ENCODE measurements at regions not wholly inside any gene's neighbourhood (a gene's known extent, or its start where the extent isn't known, plus 50 kb on each side); places are given as distances from the start of the nearest gene placed in this dataset.

GRCh38 chr12:30015631-30016337 is 232.0 kb upstream of the TMTC1 start:
- Mint-ChIP-seq H3K4me1 (no peaks in the 10 kb centered on the region), H3K27ac (no peak overlapping the region), H3K4me3 (no peak overlapping the region), H3K9me3 (peaks cover 0 to 6% (median under 1%) of the 10 kb centered on the region in 8 donors), H3K27me3 (peaks cover 0 to 1% of the 10 kb centered on the region in 2 donors), H3K36me3 (no peaks in the 10 kb centered on the region)
- H3K4me1 ChIP-seq (ENCODE audit: insufficient read depth, low read length), result no peaks in the 10 kb centered on the region
- H3K36me3 ChIP-seq (ENCODE audit: insufficient read depth, low read length), result no peaks in the 10 kb centered on the region
- H3K9me3 ChIP-seq (ENCODE audit: control insufficient read depth in 1 of 2, low read length in 2 of 2), result no peaks in the 10 kb centered on the region
- H3K27me3 ChIP-seq (ENCODE audit: insufficient read depth, low read length), result no peaks in the 10 kb centered on the region
- no peak overlapping the region for H3K4me3 ChIP-seq (ENCODE audit: low read length in 2 of 2)
- CTCF ChIA-PET (ENCODE audit: partially characterized antibody), result no interaction called here
- DNase-seq, result no peak
- intact Hi-C loops (cut with micrococcal nuclease), result no loop called here
- POLR2A ChIA-PET (ENCODE audit: partially characterized antibody), result no interaction called here
- no peak overlapping the region for H3K27ac ChIP-seq (ENCODE audit: low read depth, low read length)

- POLR2A ChIA-PET (ENCODE audit: partially characterized antibody), result no interaction called here
- no peaks in the 10 kb centered on the region for H3K27me3 Mint-ChIP-seq
- Histone ChIP-seq H3K27ac (ENCODE audit: low read depth, low read length) (no peak overlapping the region), H3K9me3 (ENCODE audit: control insufficient read depth in 1 of 2, low read length in 2 of 2) (no peaks in the 10 kb centered on the region), H3K4me3 (ENCODE audit: low read length in 2 of 2) (no peak overlapping the region), H3K27me3 (ENCODE audit: insufficient read depth, low read length) (no peaks in the 10 kb centered on the region), H3K4me1 (ENCODE audit: insufficient read depth, low read length) (no peaks in the 10 kb centered on the region), H3K36me3 (ENCODE audit: insufficient read depth, low read length) (no peaks in the 10 kb centered on the region)
- no peak for DNase-seq
- intact Hi-C loops (cut with micrococcal nuclease), result no loop called here
- CTCF ChIA-PET (ENCODE audit: partially characterized antibody), result no interaction called here
- H3K4me3 Mint-ChIP-seq, result no peak overlapping the region
- no peaks in the 10 kb centered on the region for H3K4me1 Mint-ChIP-seq
- H3K9me3 Mint-ChIP-seq, result peaks cover 0 to 6% (median under 1%) of the 10 kb centered on the region in 8 donors
- H3K27ac Mint-ChIP-seq, result no peak overlapping the region
- no peaks in the 10 kb centered on the region for H3K36me3 Mint-ChIP-seq
These were observed 231.2 kb upstream of the TMTC1 start for GRCh38 chr12:30014991-30015390.

- Histone ChIP-seq H3K9me3 (ENCODE audit: control insufficient read depth in 1 of 2, low read length in 2 of 2) (no peaks in the 10 kb centered on the region), H3K4me3 (ENCODE audit: low read length in 2 of 2) (no peak overlapping the region), H3K27me3 (ENCODE audit: insufficient read depth, low read length) (no peaks in the 10 kb centered on the region), H3K27ac (ENCODE audit: low read depth, low read length) (no peak overlapping the region), H3K36me3 (ENCODE audit: insufficient read depth, low read length) (no peaks in the 10 kb centered on the region), H3K4me1 (ENCODE audit: insufficient read depth, low read length) (no peaks in the 10 kb centered on the region)
- intact Hi-C loops (cut with micrococcal nuclease), result no loop called here
- CTCF ChIA-PET (ENCODE audit: partially characterized antibody), result no interaction called here
- Mint-ChIP-seq H3K27me3 (no peaks in the 10 kb centered on the region), H3K4me1 (no peaks in the 10 kb centered on the region), H3K9me3 (peaks cover 0 to 6% (median 0%) of the 10 kb centered on the region in 8 donors), H3K27ac (no peak overlapping the region), H3K4me3 (no peak overlapping the region), H3K36me3 (no peaks in the 10 kb centered on the region)
- DNase-seq, result no peak
- POLR2A ChIA-PET (ENCODE audit: partially characterized antibody), result no interaction called here
These were observed 229.2 kb upstream of the TMTC1 start for GRCh38 chr12:30012816-30013450.

- H3K4me3 Mint-ChIP-seq, result no peak overlapping the region
- no peaks in the 10 kb centered on the region for H3K27me3 Mint-ChIP-seq
- POLR2A ChIA-PET (ENCODE audit: partially characterized antibody), result no interaction called here
- intact Hi-C loops (cut with micrococcal nuclease), result no loop called here
- H3K27ac Mint-ChIP-seq, result no peak overlapping the region
- no peaks in the 10 kb centered on the region for H3K36me3 Mint-ChIP-seq
- DNase-seq, result no peak
- Histone ChIP-seq H3K27ac (ENCODE audit: low read depth, low read length) (no peak overlapping the region), H3K4me1 (ENCODE audit: insufficient read depth, low read length) (no peaks in the 10 kb centered on the region), H3K36me3 (ENCODE audit: insufficient read depth, low read length) (no peaks in the 10 kb centered on the region), H3K27me3 (ENCODE audit: insufficient read depth, low read length) (no peaks in the 10 kb centered on the region), H3K4me3 (ENCODE audit: low read length in 2 of 2) (no peak overlapping the region), H3K9me3 (ENCODE audit: control insufficient read depth in 1 of 2, low read length in 2 of 2) (no peaks in the 10 kb centered on the region)
- peaks cover 0 to 2% (median 0%) of the 10 kb centered on the region in 8 donors for H3K9me3 Mint-ChIP-seq
- CTCF ChIA-PET (ENCODE audit: partially characterized antibody), result no interaction called here
- no peaks in the 10 kb centered on the region for H3K4me1 Mint-ChIP-seq
These were observed 226.6 kb upstream of the TMTC1 start for GRCh38 chr12:30010071-30011052.

GRCh38 chr12:30006021-30006420 is 222.3 kb upstream of the TMTC1 start:
- POLR2A ChIA-PET (ENCODE audit: partially characterized antibody), result no interaction called here
- Mint-ChIP-seq H3K4me1 (no peaks in the 10 kb centered on the region), H3K4me3 (no peak overlapping the region), H3K27ac (no peak overlapping the region), H3K27me3 (no peaks in the 10 kb centered on the region), H3K9me3 (peaks cover 0 to 2% (median 0%) of the 10 kb centered on the region in 8 donors), H3K36me3 (no peaks in the 10 kb centered on the region)
- no peaks in the 10 kb centered on the region for H3K9me3 ChIP-seq (ENCODE audit: control insufficient read depth in 1 of 2, low read length in 2 of 2)
- no peak overlapping the region for H3K27ac ChIP-seq (ENCODE audit: low read depth, low read length)
- no peaks in the 10 kb centered on the region for H3K36me3 ChIP-seq (ENCODE audit: insufficient read depth, low read length)
- no peaks in the 10 kb centered on the region for H3K27me3 ChIP-seq (ENCODE audit: insufficient read depth, low read length)
- no peak overlapping the region for H3K4me3 ChIP-seq (ENCODE audit: low read length in 2 of 2)
- H3K4me1 ChIP-seq (ENCODE audit: insufficient read depth, low read length), result no peaks in the 10 kb centered on the region
- CTCF ChIA-PET (ENCODE audit: partially characterized antibody), result no interaction called here
- intact Hi-C loops (cut with micrococcal nuclease), result no loop called here
- no peak for DNase-seq

- CTCF ChIA-PET (ENCODE audit: partially characterized antibody), result no interaction called here
- Histone ChIP-seq H3K4me3 (ENCODE audit: low read length in 2 of 2) (no peak overlapping the region), H3K27ac (ENCODE audit: low read depth, low read length) (no peak overlapping the region), H3K36me3 (ENCODE audit: insufficient read depth, low read length) (no peaks in the 10 kb centered on the region), H3K9me3 (ENCODE audit: control insufficient read depth in 1 of 2, low read length in 2 of 2) (no peaks in the 10 kb centered on the region), H3K27me3 (ENCODE audit: insufficient read depth, low read length) (no peaks in the 10 kb centered on the region), H3K4me1 (ENCODE audit: insufficient read depth, low read length) (no peaks in the 10 kb centered on the region)
- Mint-ChIP-seq H3K36me3 (no peaks in the 10 kb centered on the region), H3K27ac (no peak overlapping the region), H3K27me3 (no peaks in the 10 kb centered on the region), H3K4me3 (no peak overlapping the region), H3K9me3 (peaks cover 0 to 4% (median 0%) of the 10 kb centered on the region in 8 donors), H3K4me1 (peaks cover 0 to 1% (median 0%) of the 10 kb centered on the region in 4 donors)
- no peak for DNase-seq
- POLR2A ChIA-PET (ENCODE audit: partially characterized antibody), result no interaction called here
- intact Hi-C loops (cut with micrococcal nuclease), result no loop called here
These were observed 219.6 kb upstream of the TMTC1 start for GRCh38 chr12:30003321-30003720.

GRCh38 chr12:30002677-30003076 is 218.9 kb upstream of the TMTC1 start:
- H3K9me3 ChIP-seq (ENCODE audit: control insufficient read depth in 1 of 2, low read length in 2 of 2), result no peaks in the 10 kb centered on the region
- ChIA-PET POLR2A (ENCODE audit: partially characterized antibody) (no interaction called here), CTCF (ENCODE audit: partially characterized antibody) (no interaction called here)
- H3K4me1 Mint-ChIP-seq, result peaks cover 0 to 1% (median 0%) of the 10 kb centered on the region in 4 donors
- no peak for DNase-seq
- H3K4me1 ChIP-seq (ENCODE audit: insufficient read depth, low read length), result no peaks in the 10 kb centered on the region
- no peaks in the 10 kb centered on the region for H3K27me3 ChIP-seq (ENCODE audit: insufficient read depth, low read length)
- no peak overlapping the region for H3K27ac ChIP-seq (ENCODE audit: low read depth, low read length)
- no peak overlapping the region for H3K27ac Mint-ChIP-seq
- H3K36me3 ChIP-seq (ENCODE audit: insufficient read depth, low read length), result no peaks in the 10 kb centered on the region
- H3K27me3 Mint-ChIP-seq, result no peaks in the 10 kb centered on the region
- intact Hi-C loops (cut with micrococcal nuclease), result no loop called here
- peaks cover 0 to 4% (median 0%) of the 10 kb centered on the region in 8 donors for H3K9me3 Mint-ChIP-seq
- H3K4me3 ChIP-seq (ENCODE audit: low read length in 2 of 2), result no peak overlapping the region
- no peak overlapping the region for H3K4me3 Mint-ChIP-seq
- no peaks in the 10 kb centered on the region for H3K36me3 Mint-ChIP-seq
